ENCODE measurements at regions not wholly inside any gene's neighbourhood (a gene's known extent, or its start where the extent isn't known, plus 50 kb on each side); places are given as distances from the start of the nearest gene placed in this dataset.
A peak's percentile ranks its signal among the peaks of the same experiment; 100 is the strongest.

- H3K27ac ChIP-seq: no peak overlapping the region
Observed at GRCh38 chr9:20284601-20285289, 337.6 kb downstream of the MLLT3 start.

GRCh38 chr9:20280330-20280729 is 342.0 kb downstream of the MLLT3 start:
- no peak overlapping the region for H3K27ac ChIP-seq
- peaks cover 0 to 15% of the 10 kb centered on the region in 2 donors for H3K9me3 ChIP-seq
- ATAC-seq: no peak
- no peak for TF ChIP-seq CTCF (IDR thresholded peaks at IDR 0.05)
- intact Hi-C loops (cut with DNase I): no loop called here
- DNase-seq: no peak
- H3K4me1 ChIP-seq: no peaks in the 10 kb centered on the region
- H3K4me3 ChIP-seq: no peak overlapping the region
- no peaks in the 10 kb centered on the region for H3K27me3 ChIP-seq
- no peaks in the 10 kb centered on the region for H3K36me3 ChIP-seq

More at GRCh38 chr9:20284601-20285289, 337.6 kb downstream of the MLLT3 start:
- no peak for TF ChIP-seq CTCF (IDR thresholded peaks at IDR 0.05)
- ATAC-seq (no peak), DNase-seq (no peak)
- Histone ChIP-seq H3K4me1 (no peaks in the 10 kb centered on the region), H3K36me3 (no peaks in the 10 kb centered on the region), H3K27me3 (no peaks in the 10 kb centered on the region), H3K4me3 (no peak overlapping the region), H3K9me3 (no peaks in the 10 kb centered on the region)
- intact Hi-C loops (cut with DNase I): no loop called here

GRCh38 chr9:20276762-20277161 is 345.5 kb downstream of the MLLT3 start:
- Histone ChIP-seq H3K4me1 (no peaks in the 10 kb centered on the region), H3K27me3 (no peaks in the 10 kb centered on the region), H3K4me3 (no peak overlapping the region), H3K36me3 (no peaks in the 10 kb centered on the region), H3K9me3 (peaks cover 0 to 15% of the 10 kb centered on the region in 2 donors), H3K27ac (no peak overlapping the region)
- ATAC-seq: no peak
- no peak for DNase-seq
- intact Hi-C loops (cut with DNase I): no loop called here
- TF ChIP-seq CTCF (IDR thresholded peaks at IDR 0.05): no peak

- Histone ChIP-seq H3K27me3 (no peaks in the 10 kb centered on the region), H3K4me3 (no peak overlapping the region), H3K36me3 (no peaks in the 10 kb centered on the region), H3K4me1 (no peaks in the 10 kb centered on the region), H3K27ac (no peak overlapping the region), H3K9me3 (peaks cover 0 to 6% of the 10 kb centered on the region in 2 donors)
- DNase-seq: no peak
- no peak for ATAC-seq
- intact Hi-C loops (cut with DNase I): no loop called here
- TF ChIP-seq CTCF (IDR thresholded peaks at IDR 0.05): no peak
Observed at GRCh38 chr9:20271723-20272122, 350.6 kb downstream of the MLLT3 start.

- H3K27me3 ChIP-seq: no peaks in the 10 kb centered on the region
- no peak overlapping the region for H3K27ac ChIP-seq
- peaks cover 0 to 3% of the 10 kb centered on the region in 2 donors for H3K9me3 ChIP-seq
- intact Hi-C loops (cut with DNase I): no loop called here
- no peaks in the 10 kb centered on the region for H3K36me3 ChIP-seq
- ATAC-seq (no peak), DNase-seq (peak in 1 of 4 donors; percentile 3)
- H3K4me1 ChIP-seq: no peaks in the 10 kb centered on the region
- TF ChIP-seq CTCF (IDR thresholded peaks at IDR 0.05): no peak
- H3K4me3 ChIP-seq: no peak overlapping the region
Observed at GRCh38 chr9:20271096-20271495, 351.2 kb downstream of the MLLT3 start.
